RWPE1 (cell line): ENCODE measurements at regions not wholly inside any gene's neighbourhood (a gene's known extent, or its start where the extent isn't known, plus 50 kb on each side); places are given as distances from the start of the nearest gene placed in this dataset.

Experiments used
- CTCF ChIA-PET: fragments of 350-600 bp; sonication (Branson Sonifier 250); formaldehyde crosslinking; extraction: SDS; loops from one replicate; lab custom pipeline; 2021; lab: Yijun Ruan, JAX
- POLR2A ChIA-PET: fragments of 400-600 bp; formaldehyde crosslinking; extraction: SDS; loops from one replicate; lab custom pipeline; 2020; ENCODE audit warnings: antibody characterized with exemption; ENCODE audit not compliant: low non-redundant PET; lab: Yijun Ruan, JAX
- DNase-seq: peaks from one replicate; pipeline ENCODE4 v3.0.0; 2012; ENCODE audit warnings: low spot score
- H3K27ac ChIP-seq: fragments of 450-650 bp; 2 replicates; pipeline ENCODE4 v1.5.1; 2017
- TF ChIP-seq, protein P1 (sequence below): fragments of 450-650 bp; conservative IDR thresholded peaks from 2 replicates; pipeline ENCODE4 v1.5.1; 2017; ENCODE audit warnings: low read depth, mild to moderate bottlenecking

DNA sequence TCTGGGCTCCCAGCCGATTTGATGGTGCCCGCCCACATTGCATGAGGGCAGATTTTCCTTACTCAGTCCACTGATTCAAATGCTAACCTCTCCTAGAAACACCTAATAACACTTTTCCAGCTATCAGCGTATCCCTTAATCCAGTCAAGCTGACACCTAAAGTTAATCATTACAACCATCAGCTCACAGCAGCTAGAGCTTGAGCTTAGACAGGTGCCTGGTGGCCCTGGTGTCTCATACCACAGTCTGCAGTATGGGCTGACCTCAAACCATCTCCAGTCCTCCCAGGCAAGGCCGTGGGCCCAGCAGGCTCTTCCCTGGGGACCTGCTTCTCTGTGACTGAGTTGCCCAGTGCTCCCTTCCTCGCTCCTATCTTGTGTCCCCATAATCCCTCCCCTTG lies 174.4 kb upstream of the NECTIN1 start:
- TF ChIP-seq, protein P1, sequence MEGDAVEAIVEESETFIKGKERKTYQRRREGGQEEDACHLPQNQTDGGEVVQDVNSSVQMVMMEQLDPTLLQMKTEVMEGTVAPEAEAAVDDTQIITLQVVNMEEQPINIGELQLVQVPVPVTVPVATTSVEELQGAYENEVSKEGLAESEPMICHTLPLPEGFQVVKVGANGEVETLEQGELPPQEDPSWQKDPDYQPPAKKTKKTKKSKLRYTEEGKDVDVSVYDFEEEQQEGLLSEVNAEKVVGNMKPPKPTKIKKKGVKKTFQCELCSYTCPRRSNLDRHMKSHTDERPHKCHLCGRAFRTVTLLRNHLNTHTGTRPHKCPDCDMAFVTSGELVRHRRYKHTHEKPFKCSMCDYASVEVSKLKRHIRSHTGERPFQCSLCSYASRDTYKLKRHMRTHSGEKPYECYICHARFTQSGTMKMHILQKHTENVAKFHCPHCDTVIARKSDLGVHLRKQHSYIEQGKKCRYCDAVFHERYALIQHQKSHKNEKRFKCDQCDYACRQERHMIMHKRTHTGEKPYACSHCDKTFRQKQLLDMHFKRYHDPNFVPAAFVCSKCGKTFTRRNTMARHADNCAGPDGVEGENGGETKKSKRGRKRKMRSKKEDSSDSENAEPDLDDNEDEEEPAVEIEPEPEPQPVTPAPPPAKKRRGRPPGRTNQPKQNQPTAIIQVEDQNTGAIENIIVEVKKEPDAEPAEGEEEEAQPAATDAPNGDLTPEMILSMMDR: no peak
- DNase-seq: no peak
- no peak overlapping the region for H3K27ac ChIP-seq
- ChIA-PET POLR2A (no interaction called here), CTCF (interaction anchor here (0.6 kb wide), 1 partner anchor 32 kb away, joined by 3 read pairs; no protein-coding TSS in a partner anchor)

DNA sequence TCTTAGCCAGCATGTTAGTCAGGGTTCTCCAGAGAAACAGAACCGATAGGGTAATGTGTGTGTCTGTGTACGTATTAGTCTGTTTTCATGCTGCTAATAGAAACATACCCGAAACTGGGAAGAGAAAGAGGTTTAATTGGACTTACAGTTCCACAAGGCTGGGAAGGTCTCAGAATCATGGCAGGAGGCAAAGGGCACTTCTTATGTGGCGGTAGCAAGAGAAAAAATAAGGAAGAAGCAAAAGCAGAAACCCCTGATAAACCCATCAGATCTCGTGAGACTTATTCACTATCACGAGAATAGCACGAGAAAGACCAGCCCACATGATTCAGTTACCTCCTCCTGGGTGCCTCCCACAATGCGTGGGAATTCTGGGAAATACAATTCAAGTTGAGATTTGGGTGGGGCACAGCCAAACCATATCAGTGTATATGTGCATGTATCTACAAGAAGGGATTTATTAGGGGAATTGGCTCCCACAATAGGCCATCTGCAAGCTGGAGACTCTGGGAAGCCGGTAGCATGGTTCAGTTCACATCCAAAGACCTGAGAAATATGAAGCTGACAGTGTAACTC lies 173.7 kb upstream of the NECTIN1 start:
- TF ChIP-seq, protein P1: no peak
- ChIA-PET POLR2A (no interaction called here), CTCF (interaction anchor here (0.6 kb wide), 1 partner anchor 33 kb away, joined by 3 read pairs; no protein-coding TSS in a partner anchor)
- H3K27ac ChIP-seq: no peak overlapping the region
- no peak for DNase-seq

DNA sequence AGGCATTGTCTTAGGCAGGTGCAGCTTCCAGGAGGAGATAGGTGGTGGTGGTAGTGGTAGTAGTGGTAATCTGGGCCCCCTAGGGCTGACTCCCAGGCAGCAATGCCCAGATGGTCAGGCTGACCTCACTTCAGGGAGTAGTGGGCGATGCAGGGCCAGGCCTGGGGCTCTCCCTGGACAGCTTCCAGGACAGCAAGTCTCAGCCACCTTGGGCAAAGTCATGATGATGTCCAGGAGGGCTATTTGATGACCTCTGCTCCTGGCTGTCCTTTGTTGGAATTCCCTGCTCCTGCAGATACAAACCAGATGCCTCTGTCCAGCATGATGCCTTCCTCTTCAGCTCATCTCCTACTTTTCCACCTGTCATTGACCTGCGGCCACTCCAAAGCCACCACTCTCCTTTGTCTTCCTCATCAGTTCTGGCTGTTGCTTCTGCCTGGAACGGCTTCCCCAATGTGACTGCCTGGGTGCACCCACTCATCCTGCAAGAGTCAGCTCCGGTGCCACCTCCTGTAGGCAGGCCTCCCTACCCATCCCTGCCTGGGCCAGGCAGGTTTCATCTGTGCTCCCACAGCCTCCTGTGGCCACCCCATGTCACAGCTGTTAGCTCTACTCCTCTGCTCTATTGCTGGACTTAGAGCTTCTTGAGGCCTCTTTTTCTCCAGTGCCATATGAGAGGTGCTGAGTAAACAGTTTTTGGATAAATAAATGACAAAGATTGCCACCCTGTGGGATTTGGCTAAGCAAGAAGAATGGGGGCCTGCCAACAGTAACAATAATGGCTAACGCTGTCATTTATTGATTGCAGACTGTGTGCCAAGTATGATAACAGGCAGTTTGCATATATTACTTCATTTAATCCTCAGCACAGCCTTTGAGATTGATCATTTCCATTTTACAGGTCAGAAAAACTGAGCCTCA lies 172.9 kb upstream of the NECTIN1 start:
- TF ChIP-seq, protein P1: no peak
- POLR2A ChIA-PET: no interaction called here
- DNase-seq: no peak
- CTCF ChIA-PET: interaction anchor here (0.6 kb wide), 1 partner anchor 260 kb away, joined by 5 read pairs; no protein-coding TSS in a partner anchor
- H3K27ac ChIP-seq: no peak overlapping the region

DNA sequence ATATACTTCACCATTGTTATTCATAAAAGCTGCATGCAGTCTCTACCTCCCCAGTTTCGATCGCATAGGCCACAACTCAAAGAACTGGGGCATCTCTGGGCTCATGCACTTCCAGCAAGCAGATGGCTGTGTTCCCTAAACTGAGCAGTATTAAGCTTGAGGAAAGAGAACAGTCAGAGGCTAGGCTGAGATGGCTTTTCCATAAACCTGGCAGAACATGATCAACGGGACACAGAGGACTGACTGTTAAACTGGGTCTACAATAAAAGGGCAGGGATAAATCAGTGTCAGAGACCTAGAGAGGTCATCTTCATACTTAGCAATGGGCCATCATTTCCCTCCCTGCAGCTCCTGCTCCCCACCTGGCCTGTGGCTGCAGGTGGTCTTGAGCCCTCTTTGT lies 171.0 kb upstream of the NECTIN1 start:
- CTCF ChIA-PET: no interaction called here
- H3K27ac ChIP-seq: no peak overlapping the region
- TF ChIP-seq, protein P1: no peak
- POLR2A ChIA-PET: no interaction called here
- DNase-seq: no peak

DNA sequence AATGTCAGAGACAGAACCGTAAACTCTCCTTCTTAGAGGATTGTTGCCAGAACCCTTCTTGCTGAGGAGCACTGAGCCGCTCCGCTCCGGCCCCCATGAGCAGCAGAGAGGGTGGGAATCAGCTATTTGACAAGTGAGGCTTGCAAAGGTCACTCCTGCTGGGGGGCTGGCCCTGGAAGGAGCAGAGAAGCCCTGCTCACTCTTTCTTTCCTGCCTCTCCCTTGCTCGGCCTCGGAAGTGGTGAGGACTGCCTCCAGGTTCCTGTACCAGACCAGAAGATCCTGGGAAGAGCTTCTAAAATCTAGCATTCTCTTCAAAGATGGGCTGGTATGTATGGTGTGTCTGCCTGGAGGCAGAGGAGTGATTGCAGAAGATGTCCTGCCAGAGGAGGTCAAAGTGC lies 168.6 kb upstream of the NECTIN1 start:
- ChIA-PET CTCF (no interaction called here), POLR2A (no interaction called here)
- H3K27ac ChIP-seq: no peak overlapping the region
- no peak for DNase-seq
- TF ChIP-seq, protein P1: no peak

DNA sequence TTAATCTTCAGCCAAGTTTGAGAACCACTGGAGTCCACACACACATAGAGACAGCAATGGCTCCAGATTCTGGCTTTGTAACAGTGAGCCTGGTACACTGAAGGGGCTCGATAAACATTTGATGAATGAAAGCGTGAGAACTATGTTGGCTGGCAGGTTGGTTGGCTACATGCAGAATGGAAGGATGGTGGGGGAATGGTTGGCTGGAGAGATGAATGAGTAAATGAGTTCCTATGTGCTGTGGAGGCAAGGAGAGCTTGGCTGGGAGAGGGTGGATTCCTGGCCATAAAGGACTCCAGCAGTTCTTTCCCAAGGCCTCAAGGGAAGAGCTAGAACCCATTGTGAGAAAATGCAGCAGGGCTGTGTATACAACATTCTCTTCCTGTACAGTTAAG lies 168.0 kb upstream of the NECTIN1 start:
- CTCF ChIA-PET: no interaction called here

More for the DNA sequence above, 168.0 kb upstream of the NECTIN1 start:
- POLR2A ChIA-PET: no interaction called here
- TF ChIP-seq, protein P1: no peak
- no peak for DNase-seq
- no peak overlapping the region for H3K27ac ChIP-seq
